ENCODE measurements at regions not wholly inside any gene's neighbourhood (a gene's known extent, or its start where the extent isn't known, plus 50 kb on each side); places are given as distances from the start of the nearest gene placed in this dataset.

DNA sequence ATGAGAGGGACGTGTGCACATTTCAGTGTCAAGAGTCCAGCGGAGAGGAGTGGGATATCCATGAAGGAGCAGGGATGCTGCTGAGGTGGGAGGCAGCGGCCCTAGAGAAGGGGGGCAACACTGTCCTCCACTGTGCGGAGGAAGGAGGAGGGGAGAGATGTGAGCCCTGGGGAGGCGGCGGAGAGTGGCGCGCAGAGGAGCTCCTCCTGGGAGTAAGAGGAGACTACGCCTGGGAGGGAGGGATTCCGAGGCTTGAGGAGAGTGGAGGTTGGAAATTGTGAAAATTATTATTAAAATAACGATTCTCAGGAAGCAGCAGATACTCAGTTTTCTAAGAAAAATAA is 142.7 kb downstream of the CEP57L1 start:
- TF ChIP-seq, protein P1, sequence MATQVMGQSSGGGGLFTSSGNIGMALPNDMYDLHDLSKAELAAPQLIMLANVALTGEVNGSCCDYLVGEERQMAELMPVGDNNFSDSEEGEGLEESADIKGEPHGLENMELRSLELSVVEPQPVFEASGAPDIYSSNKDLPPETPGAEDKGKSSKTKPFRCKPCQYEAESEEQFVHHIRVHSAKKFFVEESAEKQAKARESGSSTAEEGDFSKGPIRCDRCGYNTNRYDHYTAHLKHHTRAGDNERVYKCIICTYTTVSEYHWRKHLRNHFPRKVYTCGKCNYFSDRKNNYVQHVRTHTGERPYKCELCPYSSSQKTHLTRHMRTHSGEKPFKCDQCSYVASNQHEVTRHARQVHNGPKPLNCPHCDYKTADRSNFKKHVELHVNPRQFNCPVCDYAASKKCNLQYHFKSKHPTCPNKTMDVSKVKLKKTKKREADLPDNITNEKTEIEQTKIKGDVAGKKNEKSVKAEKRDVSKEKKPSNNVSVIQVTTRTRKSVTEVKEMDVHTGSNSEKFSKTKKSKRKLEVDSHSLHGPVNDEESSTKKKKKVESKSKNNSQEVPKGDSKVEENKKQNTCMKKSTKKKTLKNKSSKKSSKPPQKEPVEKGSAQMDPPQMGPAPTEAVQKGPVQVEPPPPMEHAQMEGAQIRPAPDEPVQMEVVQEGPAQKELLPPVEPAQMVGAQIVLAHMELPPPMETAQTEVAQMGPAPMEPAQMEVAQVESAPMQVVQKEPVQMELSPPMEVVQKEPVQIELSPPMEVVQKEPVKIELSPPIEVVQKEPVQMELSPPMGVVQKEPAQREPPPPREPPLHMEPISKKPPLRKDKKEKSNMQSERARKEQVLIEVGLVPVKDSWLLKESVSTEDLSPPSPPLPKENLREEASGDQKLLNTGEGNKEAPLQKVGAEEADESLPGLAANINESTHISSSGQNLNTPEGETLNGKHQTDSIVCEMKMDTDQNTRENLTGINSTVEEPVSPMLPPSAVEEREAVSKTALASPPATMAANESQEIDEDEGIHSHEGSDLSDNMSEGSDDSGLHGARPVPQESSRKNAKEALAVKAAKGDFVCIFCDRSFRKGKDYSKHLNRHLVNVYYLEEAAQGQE (IDR thresholded peaks at IDR 0.05; ENCODE audit: insufficient read depth in 1 of 2, low read depth in 2 of 2, low read length in 2 of 2), result no peak
- no peak for TF ChIP-seq TAF1 (IDR thresholded peaks at IDR 0.05; ENCODE audit: borderline replicate concordance, insufficient read depth, low read length)

Data from PFSK-1 (cell line).